ENCODE measurements at regions not wholly inside any gene's neighbourhood (a gene's known extent, or its start where the extent isn't known, plus 50 kb on each side); places are given as distances from the start of the nearest gene placed in this dataset.

DNA sequence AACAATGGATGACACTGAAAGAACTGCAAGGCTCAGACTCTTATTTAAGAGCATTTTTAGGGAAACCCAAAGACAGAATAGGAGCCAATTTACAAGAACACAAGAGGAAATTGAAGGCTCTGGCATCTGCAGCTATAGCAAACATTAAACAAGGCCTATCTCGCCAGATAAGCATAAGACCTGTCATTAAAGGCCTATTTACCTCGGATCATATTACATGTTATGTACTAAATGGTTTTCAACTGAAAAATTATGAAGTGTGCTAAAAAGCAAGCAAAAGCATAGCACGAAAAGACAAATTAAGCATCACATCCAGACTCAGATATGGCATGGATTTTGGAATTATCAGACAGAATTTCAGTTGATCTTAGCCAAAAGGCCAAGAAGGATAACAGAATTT lies 617.1 kb downstream of the SQOR start:
- TF ChIP-seq, protein P1, sequence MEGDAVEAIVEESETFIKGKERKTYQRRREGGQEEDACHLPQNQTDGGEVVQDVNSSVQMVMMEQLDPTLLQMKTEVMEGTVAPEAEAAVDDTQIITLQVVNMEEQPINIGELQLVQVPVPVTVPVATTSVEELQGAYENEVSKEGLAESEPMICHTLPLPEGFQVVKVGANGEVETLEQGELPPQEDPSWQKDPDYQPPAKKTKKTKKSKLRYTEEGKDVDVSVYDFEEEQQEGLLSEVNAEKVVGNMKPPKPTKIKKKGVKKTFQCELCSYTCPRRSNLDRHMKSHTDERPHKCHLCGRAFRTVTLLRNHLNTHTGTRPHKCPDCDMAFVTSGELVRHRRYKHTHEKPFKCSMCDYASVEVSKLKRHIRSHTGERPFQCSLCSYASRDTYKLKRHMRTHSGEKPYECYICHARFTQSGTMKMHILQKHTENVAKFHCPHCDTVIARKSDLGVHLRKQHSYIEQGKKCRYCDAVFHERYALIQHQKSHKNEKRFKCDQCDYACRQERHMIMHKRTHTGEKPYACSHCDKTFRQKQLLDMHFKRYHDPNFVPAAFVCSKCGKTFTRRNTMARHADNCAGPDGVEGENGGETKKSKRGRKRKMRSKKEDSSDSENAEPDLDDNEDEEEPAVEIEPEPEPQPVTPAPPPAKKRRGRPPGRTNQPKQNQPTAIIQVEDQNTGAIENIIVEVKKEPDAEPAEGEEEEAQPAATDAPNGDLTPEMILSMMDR (IDR thresholded peaks at IDR 0.05; ENCODE audit: insufficient read depth, low read length): no peak
- DNase-seq (ENCODE audit: low read depth): no peak
- H3K4me3 ChIP-seq (ENCODE audit: low read depth, low read length): no peak overlapping the region

DNA sequence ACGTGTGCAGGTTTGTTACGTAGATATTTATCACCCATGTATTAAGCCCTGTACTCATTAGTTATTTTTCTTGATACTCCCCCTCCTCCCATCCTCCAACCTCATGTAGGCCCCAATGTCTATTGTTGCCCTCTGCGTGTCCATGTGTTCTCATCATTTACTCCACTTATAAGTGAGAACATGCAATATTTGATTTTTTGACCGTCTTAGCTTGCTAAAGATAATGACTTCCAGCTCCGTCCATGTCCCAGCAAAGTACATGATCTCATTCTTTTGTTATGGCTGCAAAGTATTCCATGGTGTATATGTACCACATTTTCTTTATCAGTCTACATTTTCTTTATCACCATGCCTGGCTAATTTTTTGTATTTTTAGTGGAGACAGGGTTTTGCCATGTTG lies 623.2 kb downstream of the SQOR start:
- TF ChIP-seq, protein P1 (IDR thresholded peaks at IDR 0.05; ENCODE audit: insufficient read depth, low read length): no peak
- no peak overlapping the region for H3K4me3 ChIP-seq (ENCODE audit: low read depth, low read length)
- DNase-seq (ENCODE audit: low read depth): no peak

- TF ChIP-seq, protein P1 (IDR thresholded peaks at IDR 0.05; ENCODE audit: insufficient read depth, low read length): no peak
- no peak for DNase-seq (ENCODE audit: low read depth)
- H3K4me3 ChIP-seq (ENCODE audit: low read depth, low read length): no peak overlapping the region
These were observed 626.1 kb downstream of the SQOR start for GRCh38 chr15:46260937-46261336.

DNA sequence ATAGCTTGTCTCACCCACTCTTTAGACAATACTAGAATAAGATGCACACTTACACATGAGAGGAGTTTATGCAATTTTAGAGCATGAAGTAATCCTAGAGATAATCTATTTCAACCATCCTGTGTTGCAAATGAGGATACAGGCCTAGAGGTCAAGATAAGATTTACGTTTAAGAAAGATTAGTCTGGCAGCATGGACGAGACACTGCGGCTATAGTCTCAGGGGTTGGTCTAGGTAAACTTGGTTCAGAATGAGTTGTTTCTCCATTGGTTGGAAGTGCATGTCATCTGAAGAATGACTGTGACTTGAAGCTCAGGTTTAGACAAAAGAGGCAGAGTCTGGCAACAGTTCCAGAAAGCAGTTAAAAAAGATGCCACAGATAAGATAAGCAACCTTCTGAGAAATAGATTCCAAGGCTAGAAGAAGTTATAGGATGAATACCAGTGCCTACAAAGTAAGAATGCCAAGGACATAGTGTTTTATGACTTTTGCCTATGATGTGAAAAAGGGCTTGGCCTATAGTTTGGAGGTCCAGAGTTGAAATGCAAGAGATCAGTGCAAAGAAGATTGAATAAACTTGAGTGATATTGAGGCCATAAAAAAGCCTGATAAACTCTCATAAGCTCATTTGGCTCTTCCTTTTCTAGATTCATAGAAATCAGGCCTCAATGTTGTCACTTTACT lies 631.0 kb downstream of the SQOR start:
- no peak for DNase-seq (ENCODE audit: low read depth)
- TF ChIP-seq, protein P1 (IDR thresholded peaks at IDR 0.05; ENCODE audit: insufficient read depth, low read length): no peak
- H3K4me3 ChIP-seq (ENCODE audit: low read depth, low read length): no peak overlapping the region

- TF ChIP-seq, protein P1 (IDR thresholded peaks at IDR 0.05; ENCODE audit: insufficient read depth, low read length): no peak
- DNase-seq (ENCODE audit: low read depth): no peak
- no peak overlapping the region for H3K4me3 ChIP-seq (ENCODE audit: low read depth, low read length)
These were observed 631.8 kb downstream of the SQOR start for GRCh38 chr15:46266661-46267060.

DNA sequence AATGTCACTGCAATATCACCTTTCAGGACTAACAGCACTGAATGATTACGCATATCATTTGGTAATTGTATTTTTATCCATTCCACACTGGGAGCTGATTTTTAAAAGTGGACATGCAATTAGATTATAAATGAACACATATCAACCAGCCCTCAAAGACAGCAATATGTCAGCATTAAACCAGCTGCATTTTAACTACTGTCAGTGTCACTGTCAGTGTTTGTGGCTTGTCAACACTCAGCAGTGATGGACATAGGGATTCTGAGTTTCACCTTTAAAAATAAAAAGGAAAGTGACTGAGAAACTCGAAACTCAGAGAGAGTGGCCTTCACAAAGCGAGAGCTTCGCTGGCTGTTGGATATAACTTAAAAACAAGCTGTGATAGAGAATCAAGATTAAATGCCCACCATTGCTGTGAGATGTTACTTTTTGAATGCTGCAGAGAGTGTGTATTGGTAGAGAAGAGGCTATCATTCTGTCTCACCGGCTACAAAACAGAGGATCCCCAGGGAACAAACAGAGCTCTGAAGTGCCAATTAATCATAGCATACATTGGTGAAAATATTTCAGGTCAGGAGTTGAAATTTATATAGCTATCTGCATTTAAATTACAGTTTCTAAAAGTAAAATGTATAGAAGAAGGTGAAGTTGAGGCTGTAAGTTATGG lies 635.8 kb downstream of the SQOR start:
- no peak for DNase-seq (ENCODE audit: low read depth)
- TF ChIP-seq, protein P1 (IDR thresholded peaks at IDR 0.05; ENCODE audit: insufficient read depth, low read length): no peak
- H3K4me3 ChIP-seq (ENCODE audit: low read depth, low read length): no peak overlapping the region

Measured in fibroblast of the aortic adventitia (primary cell).